ENCODE measurements at regions not wholly inside any gene's neighbourhood (a gene's known extent, or its start where the extent isn't known, plus 50 kb on each side); places are given as distances from the start of the nearest gene placed in this dataset.

DNA sequence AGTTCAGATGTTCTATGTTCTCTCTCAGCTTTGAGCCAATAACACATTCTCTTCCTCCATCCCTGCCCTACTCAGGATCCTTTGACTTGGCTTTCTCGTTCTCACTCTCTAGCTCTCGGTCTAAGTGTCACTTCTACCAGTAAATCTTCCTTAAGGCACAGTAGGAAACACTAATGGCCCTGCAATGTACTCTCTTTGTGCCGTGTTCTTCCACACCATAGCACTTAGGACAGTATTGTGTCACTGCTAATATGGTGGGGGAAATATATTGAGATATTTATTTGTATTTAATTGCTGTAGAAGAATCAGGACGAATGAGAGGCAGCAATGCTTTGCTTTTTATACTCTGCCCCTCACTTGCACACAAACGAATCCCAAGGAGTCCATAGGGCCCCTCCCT is 493.1 kb downstream of the SHISA9 start:
- no peak for DNase-seq

GRCh38 chr16:13397126-13397525 is 495.7 kb downstream of the SHISA9 start:
- no peak for DNase-seq

GRCh38 chr16:13401641-13402040 is 500.2 kb downstream of the SHISA9 start:
- DNase-seq: no peak

- DNase-seq: no peak
Observed at GRCh38 chr16:13402601-13403000, 501.2 kb downstream of the SHISA9 start.

GRCh38 chr16:13403326-13403725 is 501.9 kb downstream of the SHISA9 start:
- no peak for DNase-seq

GRCh38 chr16:13414154-13414553 is 505.8 kb upstream of the ERCC4 start:
- no peak for DNase-seq

DNA sequence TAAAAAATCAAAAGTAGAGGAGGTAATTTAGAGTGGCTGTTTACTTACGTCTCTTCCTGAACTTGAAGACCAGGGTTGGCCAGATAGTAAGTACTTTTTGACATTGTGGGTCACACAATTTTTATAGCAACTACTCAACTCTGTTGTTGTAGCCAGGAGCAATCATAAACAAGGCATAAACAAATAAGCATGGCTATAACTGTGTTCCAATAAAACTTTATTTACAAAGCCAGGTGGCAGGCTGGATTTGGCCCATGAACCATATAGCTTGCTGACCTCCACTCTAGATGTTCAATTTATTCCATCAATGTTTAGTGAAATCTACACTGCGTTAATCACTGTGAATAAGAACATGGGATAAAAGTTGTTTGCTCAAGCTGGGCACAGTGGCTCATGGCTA is 500.4 kb upstream of the ERCC4 start:
- DNase-seq: no peak

DNA sequence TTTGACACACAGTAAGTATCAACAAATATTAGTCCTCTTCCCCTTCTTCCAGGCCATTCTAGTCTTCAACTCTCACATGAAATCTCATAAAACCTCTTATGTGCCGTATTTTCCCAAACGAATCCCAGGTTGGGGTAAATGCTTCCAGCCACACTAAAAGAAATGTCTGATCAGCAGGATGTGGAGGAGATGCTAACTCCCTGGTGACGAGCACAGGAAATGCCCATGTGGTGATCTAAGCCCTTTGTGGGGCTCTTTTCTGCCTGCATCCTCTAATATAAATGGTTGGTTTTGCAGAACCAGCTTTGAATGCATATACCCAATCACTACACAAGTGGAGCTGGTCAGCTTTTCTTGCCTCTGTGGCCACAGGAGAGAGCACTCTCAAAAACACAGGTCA is 498.2 kb upstream of the ERCC4 start:
- DNase-seq: no peak

DNA sequence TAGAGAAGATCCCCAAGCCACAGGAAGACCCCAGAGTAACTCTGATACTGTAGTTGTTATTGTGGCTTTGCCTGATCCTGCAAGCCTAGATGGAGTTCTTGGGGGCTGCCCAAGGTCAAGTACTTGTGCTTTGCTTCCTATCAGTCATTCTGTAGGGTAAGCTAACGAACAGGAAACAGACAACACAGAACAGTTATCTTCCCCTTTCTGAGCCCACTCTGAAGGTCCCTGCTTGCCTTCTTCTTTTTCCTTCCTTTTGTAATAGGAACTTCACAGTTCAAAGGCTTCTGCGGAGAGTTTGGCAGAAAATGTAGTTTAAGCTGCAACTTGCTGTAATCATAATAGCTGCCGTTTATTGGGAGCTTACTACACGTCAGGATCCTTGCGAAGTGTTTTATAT is 494.1 kb upstream of the ERCC4 start:
- DNase-seq: no peak

- no peak for DNase-seq
Observed at GRCh38 chr16:13426269-13426668, 493.7 kb upstream of the ERCC4 start.

- DNase-seq: no peak
Observed at GRCh38 chr16:13426736-13427135, 493.2 kb upstream of the ERCC4 start.

DNA sequence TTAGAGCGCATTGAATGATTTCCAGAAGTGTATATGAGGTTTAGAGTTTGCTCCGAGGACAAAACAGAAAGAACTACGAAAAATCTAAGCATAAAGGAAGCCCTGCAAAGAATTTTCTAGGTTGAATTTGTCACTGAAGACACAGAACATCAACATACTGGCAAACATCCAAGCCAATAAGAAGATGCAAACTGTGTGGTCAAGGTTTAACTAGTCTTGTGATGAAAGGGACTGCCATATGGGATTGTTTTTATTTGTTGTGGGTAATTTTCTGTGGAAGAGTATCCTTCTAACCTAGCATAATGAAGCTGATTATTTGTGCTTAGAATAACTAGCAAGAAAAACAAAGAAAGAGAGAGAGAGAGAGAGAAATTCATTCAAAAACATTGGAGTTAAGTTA is 492.0 kb upstream of the ERCC4 start:
- no peak for DNase-seq

DNA sequence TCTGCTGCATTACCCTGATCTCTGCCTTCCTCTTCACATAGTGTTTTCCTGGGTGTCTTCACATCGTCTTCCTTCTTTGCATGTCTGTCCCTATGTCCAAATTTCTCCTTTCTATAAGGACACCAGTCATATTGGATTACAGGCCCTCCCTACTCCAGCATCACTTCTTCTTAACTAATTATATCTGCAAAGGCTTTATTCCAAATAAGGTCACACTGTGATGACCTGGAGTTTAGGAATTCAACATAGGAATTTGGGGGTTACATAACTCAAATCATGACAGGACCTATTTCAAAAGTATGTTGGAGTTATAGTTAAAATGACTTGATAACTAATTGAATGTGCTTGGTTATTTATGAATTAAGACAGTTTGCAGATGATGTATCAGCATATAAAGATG is 490.5 kb upstream of the ERCC4 start:
- DNase-seq: no peak

- DNase-seq: no peak
Observed at GRCh38 chr16:13435415-13435814, 484.5 kb upstream of the ERCC4 start.

- DNase-seq: no peak
Observed at GRCh38 chr16:13435873-13436474, 484.0 kb upstream of the ERCC4 start.

DNA sequence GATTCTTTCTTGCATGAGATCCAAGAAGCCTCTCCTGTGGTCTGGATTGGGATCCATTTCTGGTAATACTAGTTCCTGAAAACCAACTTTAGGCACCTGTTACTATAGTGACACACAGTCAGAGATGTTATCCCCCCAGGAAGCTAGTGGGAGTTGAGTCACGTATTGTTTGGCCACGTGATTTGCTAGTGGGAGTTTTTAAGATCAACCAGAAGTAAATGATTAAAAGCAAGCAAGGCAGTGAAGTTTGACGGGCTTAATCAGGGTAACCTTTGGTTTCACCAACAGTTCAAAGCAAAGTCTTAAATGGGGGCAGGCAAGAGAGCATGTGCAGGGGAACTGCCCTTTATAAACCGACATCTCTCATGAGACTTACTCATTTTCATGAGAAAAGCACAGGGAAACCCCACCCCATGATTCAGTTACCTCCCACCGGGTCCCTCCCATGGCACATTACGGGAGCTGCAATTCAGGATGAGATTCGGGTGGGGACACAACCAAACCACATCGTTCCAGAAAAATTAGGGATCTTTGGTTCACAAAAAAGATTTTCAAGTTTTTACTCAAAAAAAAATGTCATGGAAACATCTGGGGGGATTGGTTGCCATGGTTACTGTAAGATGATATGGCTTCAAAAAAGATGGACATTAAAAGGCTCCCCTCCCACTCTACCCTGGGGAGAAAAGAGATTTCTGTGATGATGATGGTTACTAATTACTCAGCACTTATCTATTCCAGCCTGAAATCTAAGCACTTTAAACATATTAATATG is 483.1 kb upstream of the ERCC4 start:
- no peak for DNase-seq

- DNase-seq: no peak
Observed at GRCh38 chr16:13437413-13437795, 482.6 kb upstream of the ERCC4 start.

- no peak for DNase-seq
Observed at GRCh38 chr16:13438064-13438463, 481.9 kb upstream of the ERCC4 start.

GRCh38 chr16:13439766-13440165 is 480.2 kb upstream of the ERCC4 start:
- no peak for DNase-seq

GRCh38 chr16:13441675-13442074 is 478.3 kb upstream of the ERCC4 start:
- DNase-seq: no peak

- no peak for DNase-seq
Observed at GRCh38 chr16:13448346-13448745, 471.6 kb upstream of the ERCC4 start.

GRCh38 chr16:13453325-13453724 is 466.6 kb upstream of the ERCC4 start:
- no peak for DNase-seq

DNA sequence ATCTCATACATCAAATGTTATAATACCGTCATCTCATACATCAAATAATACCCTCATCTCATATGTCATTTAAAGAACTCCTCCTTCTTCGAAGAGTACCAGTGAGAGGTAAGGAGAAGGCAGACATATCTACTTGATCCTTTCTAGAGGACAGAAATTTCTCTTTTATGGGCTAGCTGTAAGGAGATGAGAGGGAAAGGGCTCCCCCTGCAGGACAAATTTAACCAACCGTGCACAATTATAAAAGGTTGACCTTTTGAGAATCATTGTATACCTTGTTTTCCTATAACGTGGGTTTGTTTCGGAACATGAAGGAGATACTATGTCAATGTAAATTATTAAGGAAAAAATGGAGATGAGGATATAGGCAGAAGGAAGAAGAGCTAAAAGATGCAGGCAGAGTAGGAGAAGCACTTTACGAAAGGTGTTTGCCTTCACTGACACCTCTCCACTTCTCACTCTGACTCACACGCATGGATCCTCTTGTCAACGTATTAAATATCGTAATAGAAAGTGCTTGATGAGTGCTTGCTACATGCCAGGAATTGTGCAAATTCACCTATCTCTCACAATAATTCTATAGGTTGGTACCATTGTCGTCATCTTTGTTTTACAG is 465.9 kb upstream of the ERCC4 start:
- DNase-seq: peak; percentile 9

DNA sequence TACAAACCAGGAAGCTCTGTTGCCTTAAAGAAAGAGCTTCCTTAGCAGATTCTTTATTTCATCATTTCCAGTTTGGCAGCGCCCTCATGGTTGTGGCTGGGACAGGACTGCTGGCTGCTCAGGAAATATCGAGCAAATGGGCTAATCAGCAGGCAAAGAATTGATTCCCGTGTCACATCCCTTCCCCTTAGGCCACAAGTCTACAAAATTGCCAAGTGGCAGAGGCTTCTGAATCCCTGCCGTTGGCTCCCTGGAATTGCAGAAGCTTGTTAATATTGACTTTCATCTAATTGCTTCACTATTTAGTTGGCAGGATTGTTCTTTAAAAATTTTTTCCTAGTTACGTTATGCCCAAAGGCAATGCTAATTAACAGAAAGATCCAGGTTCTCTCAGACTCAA is 456.3 kb upstream of the ERCC4 start:
- DNase-seq: no peak

DNA sequence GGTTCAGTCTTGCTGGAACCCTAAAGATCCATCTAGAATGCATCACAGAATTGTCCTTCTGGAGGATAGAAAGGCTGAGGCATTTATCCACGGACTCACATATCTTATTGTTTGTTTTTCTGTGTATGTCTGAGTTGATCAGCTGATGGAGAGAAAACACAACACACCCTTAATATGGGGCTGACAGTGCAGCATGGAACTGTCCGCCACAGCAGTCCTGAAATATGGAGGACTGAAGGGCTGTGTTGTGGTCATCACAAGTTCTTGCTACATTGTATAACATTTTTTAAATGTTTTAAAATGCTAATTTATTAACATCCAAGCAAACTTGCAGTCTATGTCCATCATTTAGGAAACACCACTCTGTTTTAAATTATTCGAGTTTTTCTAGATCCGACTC is 448.9 kb upstream of the ERCC4 start:
- DNase-seq: no peak

All from SHP77 treated with DMSO at 0.1 percent for 48 hours (cell line).